Naive thymus-derived CD4-positive, alpha-beta T cell (primary cell): ENCODE measurements at regions not wholly inside any gene's neighbourhood (a gene's known extent, or its start where the extent isn't known, plus 50 kb on each side); places are given as distances from the start of the nearest gene placed in this dataset.

Experiments used
- ATAC-seq: fragments of 150-1000 bp; cut with Tn5 transposase; 2 replicates; pipeline ENCODE4 v1.10.0; 2021; ENCODE audit warnings: mild to moderate bottlenecking, moderate library complexity
- CTCF ChIA-PET: fragments of 350-600 bp; sonication (Branson Sonifier 250); formaldehyde crosslinking; loops from one replicate; lab custom pipeline; 2021; ENCODE audit warnings: antibody characterized with exemption; lab: Charles Lee
- POLR2A ChIA-PET: fragments of 350-600 bp; sonication (Branson Sonifier 250); formaldehyde crosslinking; loops from one replicate; lab custom pipeline; 2021; ENCODE audit warnings: antibody characterized with exemption, inconsistent platforms; lab: Charles Lee
- DNase-seq, 9 donors: peaks; one replicate each; pipeline versions ENCODE4 v3.0.0 to v3.0.0-alpha.2; 2020 to 2022; ENCODE audit warnings: mixed read lengths in 1 of 9
- H3K27ac ChIP-seq: one replicate; pipeline ENCODE4 v1.7.0; 2013; ENCODE audit warnings: mild to moderate bottlenecking, low read depth, low read length, moderate library complexity
- H3K27me3 ChIP-seq, 2 donors: one replicate each; pipeline ENCODE4 v1.7.0; 2013; ENCODE audit warnings: low read length in 2 of 2, mild to moderate bottlenecking in 2 of 2, moderate library complexity in 2 of 2; ENCODE audit not compliant: control insufficient read depth in 2 of 2, insufficient read depth in 2 of 2
- H3K36me3 ChIP-seq, 3 experiments: 1 replicate in 2 of 3; 2 replicates in 1 of 3; pipeline ENCODE4 v1.7.0; 2013; ENCODE audit warnings: low read length in 3 of 3, mild to moderate bottlenecking in 3 of 3, moderate library complexity in 1 of 3; ENCODE audit not compliant: insufficient read depth in 3 of 3, control insufficient read depth in 2 of 3
- H3K4me1 ChIP-seq, 2 donors: one replicate each; pipeline ENCODE4 v1.7.0; 2013; ENCODE audit warnings: low read length in 2 of 2, mild to moderate bottlenecking in 2 of 2, moderate library complexity in 1 of 2; ENCODE audit not compliant: control insufficient read depth in 2 of 2, insufficient read depth in 2 of 2
- H3K4me3 ChIP-seq: 2 replicates; pipeline ENCODE4 v1.7.0; 2013; ENCODE audit warnings: mild to moderate bottlenecking, low read length
- H3K9me3 ChIP-seq, 3 experiments: 1 replicate in 2 of 3; 2 replicates in 1 of 3; pipeline ENCODE4 v1.7.0; 2013; ENCODE audit warnings: low read length in 3 of 3; ENCODE audit not compliant: control insufficient read depth in 2 of 3
- H3K27ac Mint-ChIP-seq, 9 donors: one replicate each; pipeline ENCODE4 v1.8.0; 2020 to 2022; ENCODE audit warnings: mixed read lengths in 9 of 9, mild to moderate bottlenecking in 8 of 9, moderate library complexity in 5 of 9, inconsistent platforms in 2 of 9
- H3K27me3 Mint-ChIP-seq, 5 donors: one replicate each; pipeline ENCODE4 v1.8.0; 2021 to 2022; ENCODE audit warnings: mixed read lengths in 5 of 5, mild to moderate bottlenecking in 1 of 5
- H3K36me3 Mint-ChIP-seq, 5 donors: one replicate each; pipeline ENCODE4 v1.8.0; 2020 to 2022; ENCODE audit warnings: mixed read lengths in 5 of 5, mild to moderate bottlenecking in 3 of 5, inconsistent platforms in 1 of 5
- H3K4me1 Mint-ChIP-seq, 7 donors: one replicate each; pipeline ENCODE4 v1.8.0; 2020 to 2022; ENCODE audit warnings: mixed read lengths in 7 of 7, mild to moderate bottlenecking in 3 of 7, inconsistent platforms in 1 of 7
- H3K4me3 Mint-ChIP-seq, 10 donors: one replicate each; pipeline ENCODE4 v1.8.0; 2020 to 2022; ENCODE audit warnings: mild to moderate bottlenecking in 10 of 10, mixed read lengths in 10 of 10, moderate library complexity in 6 of 10, inconsistent platforms in 2 of 10
- H3K9me3 Mint-ChIP-seq, 11 donors: one replicate each; pipeline ENCODE4 v1.8.0; 2020 to 2022; ENCODE audit warnings: mixed read lengths in 11 of 11, mild to moderate bottlenecking in 4 of 11, inconsistent platforms in 1 of 11, moderate library complexity in 1 of 11
- intact Hi-C, 2 donors: fragments of 100-400 bp; cut with micrococcal nuclease; formaldehyde crosslinking; loops; one replicate each; pipeline ENCODE4 v1.15.1; 2023

DNA sequence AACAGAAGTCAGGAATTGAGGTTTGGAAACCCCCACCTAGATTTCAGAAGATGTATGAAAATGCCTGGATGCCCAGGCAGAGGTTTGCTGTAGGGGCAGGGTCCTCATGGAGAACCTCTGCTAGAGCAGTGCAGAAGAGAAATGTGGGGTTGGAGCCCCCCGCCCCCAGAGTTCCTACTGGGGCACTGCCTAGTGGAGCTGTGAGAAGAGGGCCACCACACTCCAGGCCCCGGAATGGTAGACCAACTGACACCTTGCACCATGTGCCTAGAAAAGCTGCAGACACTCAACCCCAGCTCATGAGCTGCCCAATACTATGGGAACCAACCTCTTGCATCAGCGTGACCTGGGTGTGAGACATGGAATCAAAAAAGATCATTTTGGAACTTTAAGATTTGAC is 967.0 kb upstream of the NRXN1 start:
- ChIA-PET POLR2A (no interaction called here), CTCF (no interaction called here)
- Mint-ChIP-seq H3K36me3 (no peaks in the 10 kb centered on the region), H3K9me3 (peaks cover 0 to 31% (median 14%) of the 10 kb centered on the region in 11 donors), H3K4me1 (no peaks in the 10 kb centered on the region), H3K4me3 (no peak overlapping the region), H3K27me3 (no peaks in the 10 kb centered on the region), H3K27ac (no peak overlapping the region)
- ATAC-seq (no peak), DNase-seq (no peak)
- Histone ChIP-seq H3K27me3 (no peaks in the 10 kb centered on the region), H3K36me3 (no peaks in the 10 kb centered on the region), H3K4me1 (no peaks in the 10 kb centered on the region), H3K4me3 (no peak overlapping the region), H3K9me3 (no peaks in the 10 kb centered on the region), H3K27ac (no peak overlapping the region)
- intact Hi-C loops, result loop anchor here in 1 of 2 donors (5.0 kb wide), 1 partner anchor 48 kb away; no protein-coding TSS in a partner anchor

DNA sequence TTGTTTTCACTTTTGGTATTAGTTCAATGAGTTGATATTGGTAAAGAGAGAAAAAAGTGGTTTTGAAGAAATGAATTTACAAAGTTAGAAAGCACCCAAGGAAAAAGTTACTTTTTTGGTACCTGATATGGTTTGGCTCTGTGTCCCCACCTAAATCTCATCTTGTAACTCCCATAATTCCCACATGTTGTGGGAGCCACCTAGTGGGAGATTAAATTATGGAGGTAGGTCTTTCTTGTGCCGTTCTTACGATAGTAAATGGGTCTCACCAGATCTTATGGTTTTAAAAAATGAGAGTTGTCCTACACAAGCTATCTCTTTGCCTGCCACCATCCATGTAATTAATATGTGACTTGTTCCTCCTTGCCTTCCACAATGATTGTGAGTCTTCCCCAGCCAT is 965.6 kb upstream of the NRXN1 start:
- H3K27me3 ChIP-seq, result no peaks in the 10 kb centered on the region
- no peaks in the 10 kb centered on the region for H3K36me3 Mint-ChIP-seq
- H3K36me3 ChIP-seq, result no peaks in the 10 kb centered on the region
- no peak overlapping the region for H3K27ac Mint-ChIP-seq
- ChIA-PET CTCF (no interaction called here), POLR2A (no interaction called here)
- H3K4me1 Mint-ChIP-seq, result no peaks in the 10 kb centered on the region
- ATAC-seq (no peak), DNase-seq (no peak)
- no peak overlapping the region for H3K27ac ChIP-seq
- no peaks in the 10 kb centered on the region for H3K9me3 ChIP-seq
- no peak overlapping the region for H3K4me3 Mint-ChIP-seq
- no peaks in the 10 kb centered on the region for H3K4me1 ChIP-seq
- intact Hi-C loops, result loop anchor here in 1 of 2 donors (5.0 kb wide), 1 partner anchor 50 kb away; no protein-coding TSS in a partner anchor
- peaks cover 0 to 36% (median 17%) of the 10 kb centered on the region in 11 donors for H3K9me3 Mint-ChIP-seq
- no peaks in the 10 kb centered on the region for H3K27me3 Mint-ChIP-seq
- H3K4me3 ChIP-seq, result no peak overlapping the region

DNA sequence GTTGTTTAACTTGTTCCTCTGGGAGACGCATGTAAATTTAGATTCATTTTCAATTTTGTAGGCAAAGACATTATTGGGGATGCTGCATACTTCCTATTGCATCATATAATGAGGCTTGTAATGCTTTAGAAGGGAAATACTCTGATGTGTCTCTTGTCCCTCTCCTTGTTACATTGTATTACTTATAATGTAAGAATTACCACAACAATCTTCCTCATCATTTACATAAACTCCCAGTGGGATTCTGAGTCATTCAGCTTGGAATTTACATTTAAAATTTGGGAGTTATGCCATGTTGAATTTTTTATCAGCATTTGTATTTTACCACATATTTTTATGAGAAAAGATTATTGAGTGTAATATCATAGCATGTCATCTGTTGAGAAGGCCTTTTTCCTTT is 963.4 kb upstream of the NRXN1 start:
- H3K4me1 Mint-ChIP-seq, result no peaks in the 10 kb centered on the region
- intact Hi-C loops, result loop anchor here in 1 of 2 donors (5.0 kb wide), 1 partner anchor 52 kb away; no protein-coding TSS in a partner anchor
- no peak overlapping the region for H3K4me3 Mint-ChIP-seq
- DNase-seq, result no peak
- H3K36me3 Mint-ChIP-seq, result no peaks in the 10 kb centered on the region
- Histone ChIP-seq H3K4me3 (no peak overlapping the region), H3K9me3 (no peaks in the 10 kb centered on the region), H3K36me3 (no peaks in the 10 kb centered on the region), H3K27ac (no peak overlapping the region), H3K4me1 (no peaks in the 10 kb centered on the region), H3K27me3 (no peaks in the 10 kb centered on the region)
- ChIA-PET POLR2A (no interaction called here), CTCF (no interaction called here)
- H3K27me3 Mint-ChIP-seq, result no peaks in the 10 kb centered on the region
- no peak overlapping the region for H3K27ac Mint-ChIP-seq
- peaks cover 0 to 32% (median 14%) of the 10 kb centered on the region in 11 donors for H3K9me3 Mint-ChIP-seq
- ATAC-seq, result no peak

DNA sequence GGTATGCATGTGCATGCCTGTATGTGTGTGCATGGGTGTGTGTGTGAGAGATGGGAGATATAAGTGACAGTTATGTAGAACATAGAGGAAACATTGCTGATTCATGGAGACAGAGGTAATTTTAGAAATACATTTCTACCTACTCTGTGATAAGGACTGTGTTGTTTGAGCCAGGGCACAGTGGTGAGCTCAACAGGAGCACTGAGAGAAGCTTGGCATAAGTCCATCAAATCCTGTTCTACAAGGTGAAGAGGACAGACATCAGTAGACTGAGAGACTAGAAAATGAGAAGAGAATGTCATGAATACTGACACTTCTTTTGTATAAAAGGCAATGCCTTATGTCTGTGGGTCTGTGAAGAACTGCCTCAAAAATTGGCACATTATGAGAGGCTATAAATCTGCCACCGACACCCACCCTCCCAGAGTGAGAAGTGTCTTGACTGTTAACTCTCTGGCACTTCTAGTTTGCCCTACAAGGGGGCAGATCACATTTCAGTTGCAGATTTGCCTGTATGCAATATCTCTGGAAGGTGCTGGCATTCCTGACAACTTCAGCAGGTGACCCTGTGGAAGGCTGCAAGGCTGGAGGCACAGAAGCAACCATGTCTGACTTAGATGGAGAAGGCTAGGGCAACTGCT is 962.3 kb upstream of the NRXN1 start:
- Mint-ChIP-seq H3K27me3 (no peaks in the 10 kb centered on the region), H3K27ac (no peak overlapping the region), H3K4me3 (no peak overlapping the region), H3K36me3 (no peaks in the 10 kb centered on the region), H3K4me1 (no peaks in the 10 kb centered on the region), H3K9me3 (peaks cover 0 to 26% (median 15%) of the 10 kb centered on the region in 11 donors)
- Histone ChIP-seq H3K4me3 (no peak overlapping the region), H3K36me3 (no peaks in the 10 kb centered on the region), H3K9me3 (no peaks in the 10 kb centered on the region), H3K27me3 (no peaks in the 10 kb centered on the region), H3K4me1 (no peaks in the 10 kb centered on the region), H3K27ac (no peak overlapping the region)
- CTCF ChIA-PET, result no interaction called here
- intact Hi-C loops, result no loop called here
- ATAC-seq (no peak), DNase-seq (no peak)
- POLR2A ChIA-PET, result no interaction called here

DNA sequence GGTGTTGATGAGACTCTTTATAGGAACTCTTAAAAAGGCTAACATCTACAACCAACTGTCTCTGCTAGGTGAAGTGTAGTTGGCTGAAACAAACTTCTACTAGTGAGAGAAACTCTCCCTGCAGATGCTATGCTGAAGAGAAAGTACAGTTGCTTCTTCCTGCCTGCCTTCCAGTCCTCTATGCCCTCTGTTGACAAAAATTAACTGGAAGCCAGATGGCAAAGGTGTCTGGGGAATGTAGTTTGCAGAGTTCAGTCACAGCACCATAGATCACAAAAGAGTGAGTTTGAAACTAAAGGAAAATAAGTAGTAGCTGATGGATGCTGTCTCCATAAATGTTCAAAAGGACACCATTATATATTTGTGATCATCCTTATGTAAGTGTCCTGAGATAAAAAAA is 958.8 kb upstream of the NRXN1 start:
- Histone ChIP-seq H3K27me3 (no peaks in the 10 kb centered on the region), H3K27ac (no peak overlapping the region), H3K9me3 (no peaks in the 10 kb centered on the region), H3K4me3 (no peak overlapping the region), H3K4me1 (no peaks in the 10 kb centered on the region), H3K36me3 (no peaks in the 10 kb centered on the region)
- intact Hi-C loops, result no loop called here
- CTCF ChIA-PET, result no interaction called here
- no peaks in the 10 kb centered on the region for H3K4me1 Mint-ChIP-seq
- H3K9me3 Mint-ChIP-seq, result peaks cover 0 to 22% (median 7%) of the 10 kb centered on the region in 11 donors
- no peak for ATAC-seq
- no peak for DNase-seq
- no peak overlapping the region for H3K4me3 Mint-ChIP-seq
- H3K27me3 Mint-ChIP-seq, result no peaks in the 10 kb centered on the region
- POLR2A ChIA-PET, result no interaction called here
- no peaks in the 10 kb centered on the region for H3K36me3 Mint-ChIP-seq
- H3K27ac Mint-ChIP-seq, result no peak overlapping the region

DNA sequence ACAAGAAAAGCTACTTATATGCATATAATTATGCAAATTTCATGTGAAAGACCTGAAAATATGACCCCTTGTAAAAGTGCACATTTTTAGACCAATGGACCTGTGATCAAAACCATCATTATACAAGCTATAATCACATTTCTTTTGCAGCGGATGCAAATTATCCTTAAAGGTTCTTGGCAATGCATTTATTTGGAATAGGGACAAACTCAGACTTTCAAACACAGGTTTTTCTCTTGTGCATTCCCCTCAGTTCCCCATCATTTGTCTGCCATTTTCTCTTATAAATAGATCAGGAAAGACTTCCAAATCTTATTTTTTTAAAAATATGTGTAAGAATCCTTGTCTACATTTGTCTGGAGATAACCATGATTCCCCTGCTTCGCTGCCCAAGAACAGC is 954.2 kb upstream of the NRXN1 start:
- no peak overlapping the region for H3K27ac Mint-ChIP-seq
- H3K27ac ChIP-seq, result no peak overlapping the region
- no peaks in the 10 kb centered on the region for H3K9me3 ChIP-seq
- no peaks in the 10 kb centered on the region for H3K4me1 ChIP-seq
- no peaks in the 10 kb centered on the region for H3K36me3 ChIP-seq
- DNase-seq, result no peak
- H3K27me3 ChIP-seq, result no peaks in the 10 kb centered on the region
- peaks cover 0 to 10% (median 1%) of the 10 kb centered on the region in 11 donors for H3K9me3 Mint-ChIP-seq
- no peak for ATAC-seq
- no peak overlapping the region for H3K4me3 ChIP-seq
- CTCF ChIA-PET, result no interaction called here
- intact Hi-C loops, result no loop called here
- no peak overlapping the region for H3K4me3 Mint-ChIP-seq
- no peaks in the 10 kb centered on the region for H3K27me3 Mint-ChIP-seq
- H3K4me1 Mint-ChIP-seq, result no peaks in the 10 kb centered on the region
- POLR2A ChIA-PET, result no interaction called here
- no peaks in the 10 kb centered on the region for H3K36me3 Mint-ChIP-seq

DNA sequence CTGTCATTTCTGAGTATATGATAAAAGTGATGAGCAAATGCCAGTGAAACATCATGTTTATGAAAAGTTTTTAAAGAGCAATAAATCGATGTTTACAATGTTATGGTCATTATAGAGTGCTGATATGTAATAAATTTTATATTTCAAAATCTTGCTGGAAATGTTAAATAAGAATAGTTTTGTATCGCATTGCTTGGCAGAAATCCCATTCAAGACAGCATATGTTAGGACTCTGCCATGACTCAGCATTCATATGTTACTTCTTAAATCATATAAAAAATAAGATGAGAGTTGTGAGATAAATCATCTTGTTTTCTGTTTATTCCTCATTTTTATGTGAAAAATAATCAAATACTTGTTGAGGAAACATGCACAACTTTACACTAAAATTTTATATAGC is 949.9 kb upstream of the NRXN1 start:
- no peak overlapping the region for H3K4me3 Mint-ChIP-seq
- ATAC-seq, result no peak
- no peak overlapping the region for H3K27ac Mint-ChIP-seq
- no peak for DNase-seq
- Histone ChIP-seq H3K27me3 (no peaks in the 10 kb centered on the region), H3K4me3 (no peak overlapping the region), H3K36me3 (no peaks in the 10 kb centered on the region), H3K4me1 (no peaks in the 10 kb centered on the region), H3K9me3 (no peaks in the 10 kb centered on the region), H3K27ac (no peak overlapping the region)
- ChIA-PET POLR2A (no interaction called here), CTCF (no interaction called here)
- intact Hi-C loops, result no loop called here
- H3K27me3 Mint-ChIP-seq, result no peaks in the 10 kb centered on the region
- H3K9me3 Mint-ChIP-seq, result peaks cover 0 to 12% (median 3%) of the 10 kb centered on the region in 11 donors
- H3K4me1 Mint-ChIP-seq, result no peaks in the 10 kb centered on the region
- no peaks in the 10 kb centered on the region for H3K36me3 Mint-ChIP-seq
